HCT116 (cell line): ENCODE measurements at regions not wholly inside any gene's neighbourhood (a gene's known extent, or its start where the extent isn't known, plus 50 kb on each side); places are given as distances from the start of the nearest gene placed in this dataset.

Experiments used
- ATAC-seq: fragments of 200-7000 bp; cut with Tn5 transposase; 2 replicates; pipeline ENCODE4 v1.9.1; 2020; ENCODE audit warnings: mild to moderate bottlenecking, moderate library complexity
- BruUV-seq: library from RNA; stranded (reverse); fragments of 400-500 nt; replicated peaks from 2 replicates; lab custom pipeline; 2021; lab: Mats Ljungman, UMichigan
- CTCF ChIA-PET: fragments of 300-600 bp; sonication (Branson Sonifier 250); formaldehyde crosslinking; loops from one replicate; lab custom pipeline; 2021; ENCODE audit warnings: antibody characterized with exemption; lab: Charles Lee
- POLR2A ChIA-PET: fragments of 300-600, 350-600 bp; sonication (Branson Sonifier 250); formaldehyde crosslinking; loops from one replicate; lab custom pipeline; 2021; ENCODE audit warnings: antibody characterized with exemption; lab: Charles Lee
- RAD21 ChIA-PET, 2 experiments: fragments of 300-600 bp; sonication (Branson Sonifier 250); formaldehyde crosslinking; loops; one replicate each; lab custom pipeline; 2023; ENCODE audit warnings: low total read pairs in 2 of 2; ENCODE audit not compliant: uncharacterized antibody in 2 of 2, unreplicated experiment in 2 of 2, low non-redundant PET in 1 of 2; lab: Charles Lee
- DNase-seq: peaks from one replicate; pipeline ENCODE4 v3.0.0-alpha.2; 2010; ENCODE audit warnings: low read depth, low spot score
- H2AFZ ChIP-seq: fragments of 200-600 bp; shearing (Covaris generic), sonication (generic); 2 replicates; pipeline ENCODE4 v1.6.1; 2017; ENCODE audit warnings: low read depth, mixed run types, mixed read lengths, antibody characterized with exemption, low read length; ENCODE audit not compliant: poor library complexity, severe bottlenecking
- H3K27ac ChIP-seq: 2 replicates; pipeline ENCODE4 v1.5.1; 2012; ENCODE audit warnings: low read depth, low read length
- H3K27me3 ChIP-seq: fragments of 200-600 bp; sonication (generic); 2 replicates; pipeline ENCODE4 v1.6.1; 2016; ENCODE audit warnings: mixed run types, low read length, mixed read lengths; ENCODE audit not compliant: insufficient read depth
- H3K36me3 ChIP-seq, 2 experiments: fragments of 200-500 bp in 1 of 2; fragments of 200-600 bp in 1 of 2; sonication (Bioruptor generic) in 1 of 2; sonication (generic) in 1 of 2; 2 replicates each; pipeline versions ENCODE4 v1.5.1 to v1.6.1; 2014 to 2016; ENCODE audit warnings: low read length in 2 of 2, inconsistent platforms in 1 of 2, mixed read lengths in 1 of 2, mixed run types in 1 of 2; ENCODE audit not compliant: insufficient read depth in 2 of 2, control insufficient read depth in 1 of 2
- H3K4me1 ChIP-seq, 2 experiments: fragments of 200-600 bp in 1 of 2; sonication (generic) in 1 of 2; 2 replicates each; pipeline versions ENCODE4 v1.5.1 to v1.6.1; 2012 to 2017; ENCODE audit warnings: low read length in 2 of 2, inconsistent platforms in 1 of 2, mild to moderate bottlenecking in 1 of 2, mixed read lengths in 1 of 2, mixed run types in 1 of 2, moderate library complexity in 1 of 2; ENCODE audit not compliant: insufficient read depth in 2 of 2, control insufficient read depth in 1 of 2
- H3K4me2 ChIP-seq: fragments of 200-600 bp; sonication (generic); 2 replicates; pipeline ENCODE4 v1.6.1; 2017; ENCODE audit warnings: mixed run types, low read length, mixed read lengths
- H3K4me3 ChIP-seq, 2 experiments: fragments of 200-600 bp in 1 of 2; sonication (generic) in 1 of 2; replicated peaks in 1 of 2; 2 replicates each; pipeline ENCODE4 v1.5.1; 2011 to 2016; ENCODE audit warnings: low read length in 2 of 2, control low read depth in 1 of 2, low read depth in 1 of 2, mild to moderate bottlenecking in 1 of 2, mixed read lengths in 1 of 2, mixed run types in 1 of 2
- H3K79me2 ChIP-seq: fragments of 200-600 bp; sonication (generic); 2 replicates; pipeline ENCODE4 v1.6.1; 2017; ENCODE audit warnings: mild to moderate bottlenecking, mixed run types, low read length, moderate library complexity, mixed read lengths; ENCODE audit not compliant: insufficient read depth
- H3K9ac ChIP-seq: fragments of 200-600 bp; sonication (generic); 2 replicates; pipeline ENCODE4 v1.6.1; 2016; ENCODE audit warnings: low read length, mixed read lengths
- H3K9me2 ChIP-seq: fragments of 200-600 bp; sonication (generic), shearing (Covaris generic); 2 replicates; pipeline ENCODE4 v1.6.1; 2017; ENCODE audit warnings: mixed run types, mild to moderate bottlenecking, moderate library complexity; ENCODE audit not compliant: insufficient read depth
- H3K9me3 ChIP-seq, 2 experiments: fragments of 200-500 bp in 1 of 2; fragments of 200-600 bp in 1 of 2; sonication (Bioruptor generic) in 1 of 2; sonication (generic) in 1 of 2; 2 replicates each; pipeline ENCODE4 v1.6.1; 2014 to 2017; ENCODE audit warnings: low read length in 2 of 2, mixed read lengths in 2 of 2, inconsistent platforms in 1 of 2, low read depth in 1 of 2, mild to moderate bottlenecking in 1 of 2, mixed run types in 1 of 2, moderate library complexity in 1 of 2; ENCODE audit not compliant: control insufficient read depth in 1 of 2, insufficient read depth in 1 of 2
- H4K20me1 ChIP-seq: fragments of 200-600 bp; sonication (generic), shearing (Covaris generic); 2 replicates; pipeline ENCODE4 v1.6.1; 2017; ENCODE audit warnings: mixed run types, mild to moderate bottlenecking, moderate library complexity; ENCODE audit not compliant: insufficient read depth
- CEBPB ChIP-seq: IDR thresholded peaks from 2 replicates; pipeline ENCODE4 v1.6.1; 2012; ENCODE audit warnings: low read depth
- EGR1 ChIP-seq: IDR thresholded peaks from 2 replicates; pipeline ENCODE4 v1.6.1; 2012; ENCODE audit warnings: low read depth
- EZH2 ChIP-seq: fragments of 200-600 bp; sonication (generic); IDR thresholded peaks from 2 replicates; pipeline ENCODE4 v1.6.1; 2017; ENCODE audit warnings: antibody characterized with exemption, mixed run types
- EZH2phosphoT487 ChIP-seq: fragments of 200-600 bp; IDR thresholded peaks from 2 replicates; pipeline ENCODE4 v1.6.1; 2018; ENCODE audit warnings: antibody characterized with exemption, borderline replicate concordance
- JUND ChIP-seq: IDR thresholded peaks from 2 replicates; pipeline ENCODE4 v1.6.1; 2012
- POLR2AphosphoS5 ChIP-seq: IDR thresholded peaks from 2 replicates; pipeline ENCODE4 v1.6.1; 2011; ENCODE audit warnings: mild to moderate bottlenecking, low read depth, low read length, moderate library complexity
- RAD21 ChIP-seq: IDR thresholded peaks from 2 replicates; pipeline ENCODE4 v1.6.1; 2012; ENCODE audit warnings: low read depth, mild to moderate bottlenecking
- SIN3A ChIP-seq: IDR thresholded peaks from 2 replicates; pipeline ENCODE4 v1.6.1; 2012; ENCODE audit warnings: low read depth
- SP1 ChIP-seq: IDR thresholded peaks from 2 replicates; pipeline ENCODE4 v1.6.1; 2012; ENCODE audit warnings: low read depth
- SRF ChIP-seq: IDR thresholded peaks from 2 replicates; pipeline ENCODE4 v1.6.1; 2012; ENCODE audit warnings: low read depth
- TCF7L2 ChIP-seq: IDR thresholded peaks from 2 replicates; pipeline ENCODE4 v1.7.0; 2011; ENCODE audit warnings: borderline replicate concordance, inconsistent platforms; ENCODE audit not compliant: insufficient read depth, insufficient read length; ENCODE audit errors: extremely low read depth
- YY1 ChIP-seq: IDR thresholded peaks from 2 replicates; pipeline ENCODE4 v1.6.1; 2011; ENCODE audit warnings: low read length, low read depth, moderate library complexity, mild to moderate bottlenecking; ENCODE audit not compliant: insufficient replicate concordance; ENCODE audit errors: extremely low read depth
- ZNF274 ChIP-seq: fragments of 200-500 bp; sonication (Bioruptor generic); IDR thresholded peaks from 2 replicates; pipeline ENCODE4 v1.6.1; 2014; ENCODE audit warnings: mild to moderate bottlenecking, low read depth, low read length, inconsistent platforms
- intact Hi-C: fragments of 100-400 bp; cut with micrococcal nuclease; formaldehyde crosslinking; loops from 2 replicates; pipeline ENCODE4 v1.10.0; 2022
- TF ChIP-seq, protein P1 (sequence below): IDR thresholded peaks from 2 replicates; pipeline ENCODE4 v1.6.1; 2011; ENCODE audit warnings: mild to moderate bottlenecking, low read length, moderate library complexity; ENCODE audit not compliant: insufficient replicate concordance; ENCODE audit errors: extremely low read depth
- TF ChIP-seq, protein P2 (sequence below): IDR thresholded peaks from 2 replicates; pipeline ENCODE4 v1.6.1; 2012; ENCODE audit warnings: low read depth
- TF ChIP-seq, protein P3 (sequence below): IDR thresholded peaks from 2 replicates; pipeline ENCODE4 v1.6.1; 2012
- TF ChIP-seq, protein P4 (sequence below): IDR thresholded peaks from 2 replicates; pipeline ENCODE4 v1.6.1; 2012

DNA sequence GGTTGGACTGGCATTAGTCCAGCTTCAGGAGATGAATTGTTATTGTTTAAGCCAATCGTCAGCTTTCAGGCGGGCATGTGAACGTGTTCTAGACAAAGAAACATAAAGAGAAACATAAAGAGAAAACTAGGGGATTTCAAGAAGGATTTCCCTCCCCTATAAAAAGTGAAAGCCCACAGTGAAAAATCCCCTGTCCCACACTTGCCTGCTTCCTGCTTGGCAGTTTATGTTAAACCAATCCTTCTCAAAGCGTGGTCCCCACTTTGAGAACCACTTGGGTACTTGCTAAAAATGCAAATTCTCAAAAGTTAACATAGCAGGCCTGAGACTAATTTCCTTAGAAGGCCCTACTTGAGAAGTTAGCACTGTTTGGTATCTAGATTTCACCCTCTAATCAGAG is 293.0 kb upstream of the SOX14 start:
- intact Hi-C loops = no loop called here
- POLR2A ChIA-PET = no interaction called here
- ATAC-seq (no peak), DNase-seq (no peak)
- Histone ChIP-seq H3K27me3 (peaks cover 7% of the 10 kb centered on the region; the same call in 1 of the 2 replicates), H3K79me2 (no peaks in the 10 kb centered on the region), H3K4me1 (no peaks in the 10 kb centered on the region), H3K9me2 (no peaks in the 10 kb centered on the region), H4K20me1 (no peaks in the 10 kb centered on the region), H2AFZ (no peak overlapping the region), H3K9ac (no peak overlapping the region), H3K27ac (no peak overlapping the region), H3K36me3 (no peaks in the 10 kb centered on the region), H3K4me2 (no peak overlapping the region), H3K9me3 (no peaks in the 10 kb centered on the region), H3K4me3 (no peak overlapping the region)
- RAD21 ChIA-PET = no interaction called here
- CTCF ChIA-PET = no interaction called here
- TF ChIP-seq EGR1 = no peak
- TF ChIP-seq, protein P1, sequence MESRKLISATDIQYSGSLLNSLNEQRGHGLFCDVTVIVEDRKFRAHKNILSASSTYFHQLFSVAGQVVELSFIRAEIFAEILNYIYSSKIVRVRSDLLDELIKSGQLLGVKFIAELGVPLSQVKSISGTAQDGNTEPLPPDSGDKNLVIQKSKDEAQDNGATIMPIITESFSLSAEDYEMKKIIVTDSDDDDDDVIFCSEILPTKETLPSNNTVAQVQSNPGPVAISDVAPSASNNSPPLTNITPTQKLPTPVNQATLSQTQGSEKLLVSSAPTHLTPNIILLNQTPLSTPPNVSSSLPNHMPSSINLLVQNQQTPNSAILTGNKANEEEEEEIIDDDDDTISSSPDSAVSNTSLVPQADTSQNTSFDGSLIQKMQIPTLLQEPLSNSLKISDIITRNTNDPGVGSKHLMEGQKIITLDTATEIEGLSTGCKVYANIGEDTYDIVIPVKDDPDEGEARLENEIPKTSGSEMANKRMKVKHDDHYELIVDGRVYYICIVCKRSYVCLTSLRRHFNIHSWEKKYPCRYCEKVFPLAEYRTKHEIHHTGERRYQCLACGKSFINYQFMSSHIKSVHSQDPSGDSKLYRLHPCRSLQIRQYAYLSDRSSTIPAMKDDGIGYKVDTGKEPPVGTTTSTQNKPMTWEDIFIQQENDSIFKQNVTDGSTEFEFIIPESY = no peak
- TF ChIP-seq, protein P2, sequence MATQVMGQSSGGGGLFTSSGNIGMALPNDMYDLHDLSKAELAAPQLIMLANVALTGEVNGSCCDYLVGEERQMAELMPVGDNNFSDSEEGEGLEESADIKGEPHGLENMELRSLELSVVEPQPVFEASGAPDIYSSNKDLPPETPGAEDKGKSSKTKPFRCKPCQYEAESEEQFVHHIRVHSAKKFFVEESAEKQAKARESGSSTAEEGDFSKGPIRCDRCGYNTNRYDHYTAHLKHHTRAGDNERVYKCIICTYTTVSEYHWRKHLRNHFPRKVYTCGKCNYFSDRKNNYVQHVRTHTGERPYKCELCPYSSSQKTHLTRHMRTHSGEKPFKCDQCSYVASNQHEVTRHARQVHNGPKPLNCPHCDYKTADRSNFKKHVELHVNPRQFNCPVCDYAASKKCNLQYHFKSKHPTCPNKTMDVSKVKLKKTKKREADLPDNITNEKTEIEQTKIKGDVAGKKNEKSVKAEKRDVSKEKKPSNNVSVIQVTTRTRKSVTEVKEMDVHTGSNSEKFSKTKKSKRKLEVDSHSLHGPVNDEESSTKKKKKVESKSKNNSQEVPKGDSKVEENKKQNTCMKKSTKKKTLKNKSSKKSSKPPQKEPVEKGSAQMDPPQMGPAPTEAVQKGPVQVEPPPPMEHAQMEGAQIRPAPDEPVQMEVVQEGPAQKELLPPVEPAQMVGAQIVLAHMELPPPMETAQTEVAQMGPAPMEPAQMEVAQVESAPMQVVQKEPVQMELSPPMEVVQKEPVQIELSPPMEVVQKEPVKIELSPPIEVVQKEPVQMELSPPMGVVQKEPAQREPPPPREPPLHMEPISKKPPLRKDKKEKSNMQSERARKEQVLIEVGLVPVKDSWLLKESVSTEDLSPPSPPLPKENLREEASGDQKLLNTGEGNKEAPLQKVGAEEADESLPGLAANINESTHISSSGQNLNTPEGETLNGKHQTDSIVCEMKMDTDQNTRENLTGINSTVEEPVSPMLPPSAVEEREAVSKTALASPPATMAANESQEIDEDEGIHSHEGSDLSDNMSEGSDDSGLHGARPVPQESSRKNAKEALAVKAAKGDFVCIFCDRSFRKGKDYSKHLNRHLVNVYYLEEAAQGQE = no peak
- no peak for TF ChIP-seq EZH2phosphoT487
- TF ChIP-seq SP1 = no peak
- no peak for TF ChIP-seq POLR2AphosphoS5
- TF ChIP-seq, protein P3, sequence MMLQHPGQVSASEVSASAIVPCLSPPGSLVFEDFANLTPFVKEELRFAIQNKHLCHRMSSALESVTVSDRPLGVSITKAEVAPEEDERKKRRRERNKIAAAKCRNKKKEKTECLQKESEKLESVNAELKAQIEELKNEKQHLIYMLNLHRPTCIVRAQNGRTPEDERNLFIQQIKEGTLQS = no peak
- no peak for TF ChIP-seq JUND
- no peak for TF ChIP-seq YY1
- TF ChIP-seq ZNF274 = no peak
- no peak for TF ChIP-seq RAD21
- no peak for TF ChIP-seq EZH2
- TF ChIP-seq TCF7L2 = no peak
- no peak for TF ChIP-seq SIN3A
- TF ChIP-seq CEBPB = no peak
- TF ChIP-seq, protein P4, sequence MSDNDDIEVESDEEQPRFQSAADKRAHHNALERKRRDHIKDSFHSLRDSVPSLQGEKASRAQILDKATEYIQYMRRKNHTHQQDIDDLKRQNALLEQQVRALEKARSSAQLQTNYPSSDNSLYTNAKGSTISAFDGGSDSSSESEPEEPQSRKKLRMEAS = no peak
- TF ChIP-seq SRF = no peak
- BruUV-seq = no TSS peak
